ENCODE measurements at regions not wholly inside any gene's neighbourhood (a gene's known extent, or its start where the extent isn't known, plus 50 kb on each side); places are given as distances from the start of the nearest gene placed in this dataset.

GRCh38 chr19:30173593-30174356 is 198.4 kb upstream of the ZNF536 start:
- Histone ChIP-seq H3K27ac (no peak overlapping the region), H3K27me3 (no peaks in the 10 kb centered on the region), H3K4me3 (no peak overlapping the region), H3K9me3 (no peaks in the 10 kb centered on the region), H3K36me3 (no peaks in the 10 kb centered on the region), H3K4me1 (no peaks in the 10 kb centered on the region)
- TF ChIP-seq POLR2A (IDR thresholded peaks at IDR 0.05), result no peak
- no peak for TF ChIP-seq EP300 (IDR thresholded peaks at IDR 0.05)
- TF ChIP-seq POLR2AphosphoS5 (IDR thresholded peaks at IDR 0.05), result no peak
- no peak for TF ChIP-seq CTCF (IDR thresholded peaks at IDR 0.05)
- DNase-seq (no peak), ATAC-seq (ENCODE audit: low FRiP score in 2 of 2) (no peak)
- 78 to 84% methylated on average over 12 to 13 of the region's 13 CpGs for WGBS, 2 donors

- no peak for DNase-seq
- no peak for ATAC-seq (ENCODE audit: low FRiP score in 2 of 2)
- TF ChIP-seq EP300 (IDR thresholded peaks at IDR 0.05) (no peak), POLR2AphosphoS5 (IDR thresholded peaks at IDR 0.05) (no peak), POLR2A (IDR thresholded peaks at IDR 0.05) (no peak), CTCF (IDR thresholded peaks at IDR 0.05) (no peak)
- 77 to 88% methylated on average over 4 of the region's 4 CpGs for WGBS, 2 donors
- Histone ChIP-seq H3K27me3 (no peaks in the 10 kb centered on the region), H3K4me3 (no peak overlapping the region), H3K9me3 (no peaks in the 10 kb centered on the region), H3K36me3 (no peaks in the 10 kb centered on the region), H3K27ac (no peak overlapping the region), H3K4me1 (no peaks in the 10 kb centered on the region)
These were observed 197.9 kb upstream of the ZNF536 start for GRCh38 chr19:30174357-30174645.

- ATAC-seq (ENCODE audit: low FRiP score in 2 of 2) (no peak), DNase-seq (no peak)
- Histone ChIP-seq H3K27ac (no peak overlapping the region), H3K9me3 (peaks cover 0 to 2% (median 0%) of the 10 kb centered on the region in 4 donors), H3K4me3 (no peak overlapping the region), H3K4me1 (no peaks in the 10 kb centered on the region), H3K27me3 (no peaks in the 10 kb centered on the region), H3K36me3 (no peaks in the 10 kb centered on the region)
- TF ChIP-seq EP300 (IDR thresholded peaks at IDR 0.05) (no peak), POLR2A (IDR thresholded peaks at IDR 0.05) (no peak), CTCF (IDR thresholded peaks at IDR 0.05) (no peak)
- 82 to 86% methylated on average over 9 of the region's 9 CpGs for WGBS, 2 donors
These were observed 197.4 kb upstream of the ZNF536 start for GRCh38 chr19:30174791-30175190.

- Histone ChIP-seq H3K4me3 (no peak overlapping the region), H3K4me1 (no peaks in the 10 kb centered on the region), H3K9me3 (peaks cover 0 to 6% (median 0%) of the 10 kb centered on the region in 4 donors), H3K27me3 (no peaks in the 10 kb centered on the region), H3K27ac (no peak overlapping the region), H3K36me3 (no peaks in the 10 kb centered on the region)
- no peak for TF ChIP-seq CTCF (IDR thresholded peaks at IDR 0.05)
- no peak for TF ChIP-seq POLR2A (IDR thresholded peaks at IDR 0.05)
- no peak for TF ChIP-seq EP300 (IDR thresholded peaks at IDR 0.05)
- TF ChIP-seq POLR2AphosphoS5 (IDR thresholded peaks at IDR 0.05), result no peak
- DNase-seq, result no peak
- 87 to 98% methylated on average over 3 of the region's 3 CpGs for WGBS, 2 donors
- no peak for ATAC-seq (ENCODE audit: low FRiP score in 2 of 2)
These were observed 196.2 kb upstream of the ZNF536 start for GRCh38 chr19:30175987-30176386.

- Histone ChIP-seq H3K27me3 (no peaks in the 10 kb centered on the region), H3K4me3 (no peak overlapping the region), H3K4me1 (no peaks in the 10 kb centered on the region), H3K36me3 (no peaks in the 10 kb centered on the region), H3K9me3 (peaks cover 11 to 21% (median 15%) of the 10 kb centered on the region in 4 donors), H3K27ac (no peak overlapping the region)
- DNase-seq (no peak), ATAC-seq (ENCODE audit: low FRiP score in 2 of 2) (no peak)
- no peak for TF ChIP-seq CTCF (IDR thresholded peaks at IDR 0.05)
- TF ChIP-seq POLR2A (IDR thresholded peaks at IDR 0.05), result no peak
- TF ChIP-seq EP300 (IDR thresholded peaks at IDR 0.05), result no peak
- no peak for TF ChIP-seq POLR2AphosphoS5 (IDR thresholded peaks at IDR 0.05)
- 49 to 56% methylated on average over 4 of the region's 4 CpGs for WGBS, 2 donors
These were observed 193.3 kb upstream of the ZNF536 start for GRCh38 chr19:30178721-30179402.

Measured in upper lobe of left lung (tissue), 6 donors.